BE2C (cell line): ENCODE measurements at regions not wholly inside any gene's neighbourhood (a gene's known extent, or its start where the extent isn't known, plus 50 kb on each side); places are given as distances from the start of the nearest gene placed in this dataset.

Source experiments
- DNase-seq: peaks from one replicate; pipeline ENCODE4 v3.0.0-alpha.2; 2020
- H3K27me3 ChIP-seq: fragments of 250-450 bp; sonication (Bioruptor Pico); 2 replicates; pipeline ENCODE4 v1.5.1; 2020; ENCODE audit warnings: mild to moderate bottlenecking
- H3K36me3 ChIP-seq: fragments of 250-450 bp; sonication (Bioruptor Pico); 2 replicates; pipeline ENCODE4 v1.5.1; 2020; ENCODE audit warnings: mild to moderate bottlenecking
- H3K4me1 ChIP-seq: fragments of 250-450 bp; sonication (Bioruptor Pico); 2 replicates; pipeline ENCODE4 v1.5.1; 2020
- H3K4me3 ChIP-seq: 2 replicates; pipeline ENCODE4 v1.5.1; 2011; ENCODE audit warnings: low read depth, low read length
- H3K9me3 ChIP-seq: fragments of 250-450 bp; sonication (Bioruptor Pico); 2 replicates; pipeline ENCODE4 v1.5.1; 2020
- CTCF ChIP-seq: IDR thresholded peaks from 2 replicates; pipeline ENCODE4 v1.5.1; 2012; ENCODE audit warnings: mild to moderate bottlenecking, low read depth, low read length

GRCh38 chr3:73708956-73709355 is 84.2 kb upstream of the PDZRN3 start:
- no peak for TF ChIP-seq CTCF
- no peaks in the 10 kb centered on the region for H3K36me3 ChIP-seq
- H3K4me1 ChIP-seq = peaks cover 5% of the 10 kb centered on the region; the same call in 1 of the 2 replicates
- no peaks in the 10 kb centered on the region for H3K27me3 ChIP-seq
- DNase-seq = no peak
- no peak overlapping the region for H3K4me3 ChIP-seq
- no peaks in the 10 kb centered on the region for H3K9me3 ChIP-seq

GRCh38 chr3:73707772-73708171 is 83.0 kb upstream of the PDZRN3 start:
- peaks cover 5% of the 10 kb centered on the region; the same call in 1 of the 2 replicates for H3K4me1 ChIP-seq
- no peak for DNase-seq
- H3K27me3 ChIP-seq = no peaks in the 10 kb centered on the region
- no peaks in the 10 kb centered on the region for H3K36me3 ChIP-seq
- H3K9me3 ChIP-seq = no peaks in the 10 kb centered on the region
- TF ChIP-seq CTCF = no peak
- H3K4me3 ChIP-seq = no peak overlapping the region

DNA sequence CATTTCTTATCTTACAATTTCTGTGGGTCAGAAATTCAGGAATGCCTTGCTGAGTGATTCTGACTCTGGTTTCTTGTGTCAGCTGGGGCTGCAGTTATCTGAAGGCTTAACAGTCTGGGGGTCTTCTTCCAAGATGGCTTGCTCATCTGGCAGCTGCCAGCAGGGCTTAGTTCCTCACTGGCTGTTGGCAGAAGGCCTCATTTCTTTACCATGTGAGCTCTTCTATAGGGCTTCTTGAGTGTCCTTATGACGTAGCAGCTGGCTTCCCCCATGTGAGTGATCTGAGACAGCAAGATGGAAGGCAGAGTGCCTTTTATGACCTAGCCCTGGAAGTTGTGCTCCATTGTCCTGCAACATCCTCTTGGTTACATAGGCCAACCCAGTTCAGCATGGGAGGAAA is 82.0 kb upstream of the PDZRN3 start:
- Histone ChIP-seq H3K4me3 (no peak overlapping the region), H3K36me3 (no peaks in the 10 kb centered on the region)
- no peak for DNase-seq

GRCh38 chr3:73705792-73706191 is 81.1 kb upstream of the PDZRN3 start:
- Histone ChIP-seq H3K36me3 (no peaks in the 10 kb centered on the region), H3K4me1 (peaks cover 5% of the 10 kb centered on the region; the same call in 1 of the 2 replicates), H3K27me3 (no peaks in the 10 kb centered on the region), H3K9me3 (no peaks in the 10 kb centered on the region), H3K4me3 (no peak overlapping the region)
- DNase-seq = no peak
- TF ChIP-seq CTCF = no peak

More for the DNA sequence above, 82.0 kb upstream of the PDZRN3 start:
- TF ChIP-seq CTCF = no peak
- H3K27me3 ChIP-seq = no peaks in the 10 kb centered on the region
- H3K9me3 ChIP-seq = no peaks in the 10 kb centered on the region
- H3K4me1 ChIP-seq = peaks cover 5% of the 10 kb centered on the region; the same call in 1 of the 2 replicates

- Histone ChIP-seq H3K4me3 (no peak overlapping the region), H3K36me3 (no peaks in the 10 kb centered on the region), H3K4me1 (no peaks in the 10 kb centered on the region), H3K9me3 (no peaks in the 10 kb centered on the region), H3K27me3 (no peaks in the 10 kb centered on the region)
- TF ChIP-seq CTCF = no peak
- no peak for DNase-seq
Measured at GRCh38 chr3:73699327-73699726, 74.6 kb upstream of the PDZRN3 start.

DNA sequence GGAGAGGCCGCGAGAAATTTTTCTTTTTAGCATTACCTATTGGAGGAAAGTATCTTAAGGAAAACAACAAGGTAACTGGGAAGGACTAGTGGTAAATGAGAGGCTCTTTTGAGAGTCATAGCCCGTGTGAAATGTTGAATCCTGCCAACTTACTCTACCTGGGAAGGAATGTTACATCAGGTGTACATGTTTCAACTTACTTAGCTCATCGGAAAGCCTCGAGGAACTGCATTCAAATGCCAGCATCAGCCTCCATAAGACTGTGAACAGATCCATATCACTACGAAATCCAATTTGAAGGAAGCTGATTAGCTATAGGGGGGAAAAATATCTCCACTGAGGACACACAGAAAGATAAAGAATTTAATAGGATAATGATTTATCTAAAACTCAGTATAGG is 72.3 kb upstream of the PDZRN3 start:
- no peaks in the 10 kb centered on the region for H3K4me1 ChIP-seq
- DNase-seq = no peak
- no peaks in the 10 kb centered on the region for H3K36me3 ChIP-seq
- no peaks in the 10 kb centered on the region for H3K27me3 ChIP-seq
- TF ChIP-seq CTCF = no peak
- no peak overlapping the region for H3K4me3 ChIP-seq
- H3K9me3 ChIP-seq = no peaks in the 10 kb centered on the region
